Transverse colon (tissue), 4 donors: ENCODE measurements at regions not wholly inside any gene's neighbourhood (a gene's known extent, or its start where the extent isn't known, plus 50 kb on each side); places are given as distances from the start of the nearest gene placed in this dataset.

Experiments used
- CTCF ChIP-seq, 5 experiments: fragments of 200-600 bp in 3 of 5; fragments of 450-650 bp in 2 of 5; sonication (generic) in 3 of 5; IDR thresholded peaks; 1 replicate in 2 of 5; 2 replicates in 3 of 5; pipeline ENCODE4 v1.5.1; 2016 to 2017; ENCODE audit warnings: antibody characterized with exemption in 5 of 5, inconsistent platforms in 3 of 5, mild to moderate bottlenecking in 2 of 5, moderate library complexity in 1 of 5
- POLR2A ChIP-seq: fragments of 450-650 bp; IDR thresholded peaks from one replicate; pipeline ENCODE4 v1.6.1; 2016; ENCODE audit warnings: antibody characterized with exemption, mild to moderate bottlenecking, moderate library complexity
- POLR2AphosphoS5 ChIP-seq, 3 donors: sonication (generic); formaldehyde crosslinking; IDR thresholded peaks; one replicate each; pipeline ENCODE4 v1.6.1; 2016; ENCODE audit warnings: antibody characterized with exemption in 3 of 3

GRCh38 chr15:36511594-36511993 lies 67.8 kb upstream of the CDIN1 start:
- no peak for TF ChIP-seq POLR2AphosphoS5 (IDR thresholded peaks at IDR 0.05)
- TF ChIP-seq CTCF (IDR thresholded peaks at IDR 0.05): no peak
- no peak for TF ChIP-seq POLR2A
